ENCODE measurements at regions not wholly inside any gene's neighbourhood (a gene's known extent, or its start where the extent isn't known, plus 50 kb on each side); places are given as distances from the start of the nearest gene placed in this dataset.

GRCh38 chr3:6640907-6641306 is 220.0 kb upstream of the GRM7 start:
- Mint-ChIP-seq H3K4me1 (ENCODE audit: unreplicated experiment) (no peaks in the 10 kb centered on the region), H3K27me3 (ENCODE audit: unreplicated experiment) (no peaks in the 10 kb centered on the region), H3K27ac (ENCODE audit: unreplicated experiment) (no peak overlapping the region), H3K36me3 (ENCODE audit: low read depth, unreplicated experiment) (peaks cover 2% of the 10 kb centered on the region), H3K4me3 (ENCODE audit: unreplicated experiment) (no peak overlapping the region), H3K9me3 (ENCODE audit: unreplicated experiment) (no peaks in the 10 kb centered on the region)
- TF ChIP-seq CTCF (IDR thresholded peaks at IDR 0.05; ENCODE audit: unreplicated experiment) = no peak
- DNase-seq (ENCODE audit: low spot score) = no peak

- Mint-ChIP-seq H3K4me1 (ENCODE audit: unreplicated experiment) (no peaks in the 10 kb centered on the region), H3K36me3 (ENCODE audit: low read depth, unreplicated experiment) (peaks cover 2% of the 10 kb centered on the region), H3K9me3 (ENCODE audit: unreplicated experiment) (no peaks in the 10 kb centered on the region), H3K27me3 (ENCODE audit: unreplicated experiment) (no peaks in the 10 kb centered on the region), H3K4me3 (ENCODE audit: unreplicated experiment) (no peak overlapping the region), H3K27ac (ENCODE audit: unreplicated experiment) (no peak overlapping the region)
- no peak for TF ChIP-seq CTCF (IDR thresholded peaks at IDR 0.05; ENCODE audit: unreplicated experiment)
- no peak for DNase-seq (ENCODE audit: low spot score)
These were observed 216.6 kb upstream of the GRM7 start for GRCh38 chr3:6644070-6644929.

- Mint-ChIP-seq H3K36me3 (ENCODE audit: low read depth, unreplicated experiment) (peaks cover 43% of the 10 kb centered on the region), H3K27ac (ENCODE audit: unreplicated experiment) (no peak overlapping the region), H3K4me1 (ENCODE audit: unreplicated experiment) (no peaks in the 10 kb centered on the region), H3K27me3 (ENCODE audit: unreplicated experiment) (peaks cover 7% of the 10 kb centered on the region), H3K4me3 (ENCODE audit: unreplicated experiment) (no peak overlapping the region), H3K9me3 (ENCODE audit: unreplicated experiment) (peaks cover 19% of the 10 kb centered on the region)
- no peak for DNase-seq (ENCODE audit: low spot score)
- no peak for TF ChIP-seq CTCF (IDR thresholded peaks at IDR 0.05; ENCODE audit: unreplicated experiment)
These were observed 206.2 kb upstream of the GRM7 start for GRCh38 chr3:6654670-6655069.

- H3K4me1 Mint-ChIP-seq (ENCODE audit: unreplicated experiment) = no peaks in the 10 kb centered on the region
- H3K27ac Mint-ChIP-seq (ENCODE audit: unreplicated experiment) = no peak overlapping the region
- peaks cover 19% of the 10 kb centered on the region for H3K9me3 Mint-ChIP-seq (ENCODE audit: unreplicated experiment)
These were observed 205.6 kb upstream of the GRM7 start for GRCh38 chr3:6655275-6655674.

More at GRCh38 chr3:6655275-6655674, 205.6 kb upstream of the GRM7 start:
- Mint-ChIP-seq H3K27me3 (ENCODE audit: unreplicated experiment) (peaks cover 7% of the 10 kb centered on the region), H3K36me3 (ENCODE audit: low read depth, unreplicated experiment) (peaks cover 39% of the 10 kb centered on the region), H3K4me3 (ENCODE audit: unreplicated experiment) (peak overlapping the region; percentile 53)
- DNase-seq (ENCODE audit: low spot score) = no peak
- no peak for TF ChIP-seq CTCF (IDR thresholded peaks at IDR 0.05; ENCODE audit: unreplicated experiment)
